Right ventricle myocardium superior (tissue), 1 donor: ENCODE measurements at regions not wholly inside any gene's neighbourhood (a gene's known extent, or its start where the extent isn't known, plus 50 kb on each side); places are given as distances from the start of the nearest gene placed in this dataset.
"Not testable (repeated sequence)": the region's sequence is repeated elsewhere in the genome, so short reads cannot be mapped to it uniquely, and the experiment has no call there.

Source experiments
- ATAC-seq: fragments of 200-7000 bp; cut with Tn5 transposase; one replicate; pipeline ENCODE4 v1.9.1; 2020; ENCODE audit warnings: mild to moderate bottlenecking; ENCODE audit not compliant: poor library complexity
- DNase-seq: peaks from one replicate; pipeline ENCODE4 v3.0.0-alpha.2; 2020
- intact Hi-C: fragments of 100-400 bp; cut with DNase I; formaldehyde crosslinking; loops from one replicate; pipeline ENCODE4 v1.11.2; 2022
- donor health status: DM: no; HTN: yes; CAD: no; lungs with severe emphysema.

- ATAC-seq (no peak), DNase-seq (no peak)
- intact Hi-C loops = no loop called here
Measured at GRCh38 chr9:26169708-26170107, 491.5 kb upstream of the TUSC1 start.

- intact Hi-C loops = no loop called here
- ATAC-seq (no peak), DNase-seq (no peak)
Measured at GRCh38 chr9:26166537-26166936, 488.3 kb upstream of the TUSC1 start.

- intact Hi-C loops = no loop called here
- DNase-seq (no peak), ATAC-seq (no peak)
Measured at GRCh38 chr9:26165426-26165825, 487.2 kb upstream of the TUSC1 start.

- intact Hi-C loops = no loop called here
- no peak for ATAC-seq
Measured at GRCh38 chr9:26163931-26164330, 485.7 kb upstream of the TUSC1 start.

GRCh38 chr9:26159575-26160392 lies 481.5 kb upstream of the TUSC1 start:
- intact Hi-C loops = no loop called here
- ATAC-seq = no peak
- no peak for DNase-seq

More at GRCh38 chr9:26163931-26164330, 485.7 kb upstream of the TUSC1 start:
- DNase-seq = no peak

GRCh38 chr9:26158631-26159150 lies 480.4 kb upstream of the TUSC1 start:
- no peak for DNase-seq
- intact Hi-C loops = no loop called here
- ATAC-seq = no peak

GRCh38 chr9:26157411-26157810 lies 479.2 kb upstream of the TUSC1 start:
- DNase-seq (no peak), ATAC-seq (no peak)
- intact Hi-C loops = no loop called here

GRCh38 chr9:26152350-26152749 lies 474.1 kb upstream of the TUSC1 start:
- intact Hi-C loops = no loop called here
- DNase-seq (no peak), ATAC-seq (no peak)

GRCh38 chr9:26148128-26148527 lies 469.9 kb upstream of the TUSC1 start:
- ATAC-seq (no peak), DNase-seq (no peak)
- intact Hi-C loops = no loop called here

GRCh38 chr9:26145938-26146337 lies 467.7 kb upstream of the TUSC1 start:
- intact Hi-C loops = no loop called here
- ATAC-seq (no peak), DNase-seq (no peak)

GRCh38 chr9:26142631-26143030 lies 464.4 kb upstream of the TUSC1 start:
- ATAC-seq (no peak), DNase-seq (no peak)
- intact Hi-C loops = no loop called here

- DNase-seq (no peak), ATAC-seq (no peak)
- intact Hi-C loops = no loop called here
Measured at GRCh38 chr9:26142201-26142600, 464.0 kb upstream of the TUSC1 start.

- no peak for DNase-seq
- intact Hi-C loops = no loop called here
- ATAC-seq = no peak
Measured at GRCh38 chr9:26133537-26133936, 455.3 kb upstream of the TUSC1 start.

- intact Hi-C loops = no loop called here
- ATAC-seq = no peak
- DNase-seq = no peak
Measured at GRCh38 chr9:26132746-26133312, 454.6 kb upstream of the TUSC1 start.

- no peak for ATAC-seq
Measured at GRCh38 chr9:26131886-26132285, 453.6 kb upstream of the TUSC1 start.

GRCh38 chr9:26129217-26129616 lies 451.0 kb upstream of the TUSC1 start:
- ATAC-seq = no peak
- intact Hi-C loops = no loop called here

More at GRCh38 chr9:26131886-26132285, 453.6 kb upstream of the TUSC1 start:
- no peak for DNase-seq
- intact Hi-C loops = no loop called here

GRCh38 chr9:26125693-26126092 lies 447.4 kb upstream of the TUSC1 start:
- intact Hi-C loops = no loop called here
- ATAC-seq (no peak), DNase-seq (no peak)

More at GRCh38 chr9:26129217-26129616, 451.0 kb upstream of the TUSC1 start:
- DNase-seq = no peak

GRCh38 chr9:26116085-26116484 lies 437.8 kb upstream of the TUSC1 start:
- ATAC-seq, intact Hi-C loops, DNase-seq: not testable (repeated sequence)

GRCh38 chr9:26112724-26113123 lies 434.5 kb upstream of the TUSC1 start:
- no peak for DNase-seq
- intact Hi-C loops = no loop called here
- no peak for ATAC-seq

- intact Hi-C loops = no loop called here
- DNase-seq (no peak), ATAC-seq (no peak)
Measured at GRCh38 chr9:26086396-26086795, 408.2 kb upstream of the TUSC1 start.
